Ascending aorta (tissue), 2 donors: ENCODE measurements at regions not wholly inside any gene's neighbourhood (a gene's known extent, or its start where the extent isn't known, plus 50 kb on each side); places are given as distances from the start of the nearest gene placed in this dataset.
"Not testable (repeated sequence)": the region's sequence is repeated elsewhere in the genome, so short reads cannot be mapped to it uniquely, and the experiment has no call there.

Experiments
- DNase-seq, 2 donors: peaks; one replicate each; pipeline ENCODE4 v3.0.0-alpha.2; 2019; ENCODE audit warnings: low spot score in 2 of 2
- H3K27ac ChIP-seq, 2 donors: fragments of 200-600 bp; sonication (generic); one replicate each; pipeline ENCODE4 v1.5.1; 2016 to 2017; ENCODE audit warnings: mild to moderate bottlenecking in 1 of 2
- H3K27me3 ChIP-seq: fragments of 200-600 bp; sonication (generic); one replicate; pipeline ENCODE4 v1.5.1; 2017
- H3K36me3 ChIP-seq, 2 donors: fragments of 200-600 bp; sonication (generic); one replicate each; pipeline ENCODE4 v1.5.1; 2016
- H3K4me1 ChIP-seq, 2 donors: fragments of 200-600 bp; sonication (generic); one replicate each; pipeline ENCODE4 v1.5.1; 2016 to 2017; ENCODE audit warnings: mild to moderate bottlenecking in 1 of 2
- H3K4me3 ChIP-seq, 2 donors: fragments of 200-600 bp; sonication (generic); one replicate each; pipeline ENCODE4 v1.5.1; 2016 to 2017; ENCODE audit warnings: mild to moderate bottlenecking in 1 of 2
- H3K9me3 ChIP-seq, 2 donors: fragments of 200-600 bp; sonication (generic); one replicate each; pipeline ENCODE4 v1.5.1; 2016
- CTCF ChIP-seq, 3 experiments: fragments of 200-600 bp in 2 of 3; fragments of 450-650 bp in 1 of 3; sonication (generic) in 2 of 3; IDR thresholded peaks; one replicate each; pipeline ENCODE4 v1.5.1; 2016 to 2019; ENCODE audit warnings: antibody characterized with exemption in 3 of 3, mild to moderate bottlenecking in 1 of 3, moderate library complexity in 1 of 3
- intact Hi-C: fragments of 100-400 bp; cut with DNase I; formaldehyde crosslinking; loops from one replicate; pipeline ENCODE4 v1.15.1; 2023

- peak; percentile 38 to 48 (median 47) for TF ChIP-seq CTCF (IDR thresholded peaks at IDR 0.05)
- intact Hi-C loops, result loop anchor here (5.0 kb wide), 2 partner anchors 163 to 213 kb away; partner anchors contain the start of gene CEMIP2
- H3K27ac ChIP-seq, result no peak overlapping the region
- peaks cover 0 to 10% of the 10 kb centered on the region in 2 donors for H3K4me1 ChIP-seq
- no peak overlapping the region for H3K4me3 ChIP-seq
- H3K27me3 ChIP-seq, result no peaks in the 10 kb centered on the region
- peak in 1 of 2 donors; percentile 71 for DNase-seq
- no peaks in the 10 kb centered on the region for H3K36me3 ChIP-seq
- H3K9me3 ChIP-seq, result no peaks in the 10 kb centered on the region
These were observed 163.9 kb downstream of the CEMIP2 start for GRCh38 chr9:71604197-71605063.

GRCh38 chr9:71602652-71603051 lies 165.7 kb downstream of the CEMIP2 start:
- intact Hi-C loops, result no loop called here

GRCh38 chr9:71595762-71596161 lies 172.6 kb downstream of the CEMIP2 start:
- H3K9me3 ChIP-seq, intact Hi-C loops, H3K4me3 ChIP-seq, H3K4me1 ChIP-seq, H3K36me3 ChIP-seq, H3K27me3 ChIP-seq, H3K27ac ChIP-seq, DNase-seq: not testable (repeated sequence)

More at GRCh38 chr9:71602652-71603051, 165.7 kb downstream of the CEMIP2 start:
- Histone ChIP-seq H3K27me3 (no peaks in the 10 kb centered on the region), H3K36me3 (no peaks in the 10 kb centered on the region), H3K4me3 (no peak overlapping the region), H3K27ac (no peak overlapping the region), H3K4me1 (no peaks in the 10 kb centered on the region), H3K9me3 (no peaks in the 10 kb centered on the region)
- DNase-seq, result no peak
- TF ChIP-seq CTCF (IDR thresholded peaks at IDR 0.05), result no peak

- no peaks in the 10 kb centered on the region for H3K4me1 ChIP-seq
- no peaks in the 10 kb centered on the region for H3K27me3 ChIP-seq
- no peak overlapping the region for H3K4me3 ChIP-seq
- no peaks in the 10 kb centered on the region for H3K36me3 ChIP-seq
- intact Hi-C loops, result no loop called here
- DNase-seq, result no peak
- no peak overlapping the region for H3K27ac ChIP-seq
- H3K9me3 ChIP-seq, result no peaks in the 10 kb centered on the region
- no peak for TF ChIP-seq CTCF (IDR thresholded peaks at IDR 0.05)
These were observed 173.8 kb downstream of the CEMIP2 start for GRCh38 chr9:71594541-71594940.

GRCh38 chr9:71592400-71592799 lies 175.9 kb downstream of the CEMIP2 start:
- DNase-seq, result no peak

More at GRCh38 chr9:71592400-71592799, 175.9 kb downstream of the CEMIP2 start:
- no peaks in the 10 kb centered on the region for H3K4me1 ChIP-seq
- intact Hi-C loops, result no loop called here
- H3K27ac ChIP-seq, result no peak overlapping the region
- TF ChIP-seq CTCF (IDR thresholded peaks at IDR 0.05), result no peak
- H3K9me3 ChIP-seq, result no peaks in the 10 kb centered on the region
- H3K4me3 ChIP-seq, result no peak overlapping the region
- H3K27me3 ChIP-seq, result no peaks in the 10 kb centered on the region
- no peaks in the 10 kb centered on the region for H3K36me3 ChIP-seq
